ENCODE measurements at regions not wholly inside any gene's neighbourhood (a gene's known extent, or its start where the extent isn't known, plus 50 kb on each side); places are given as distances from the start of the nearest gene placed in this dataset.

DNA sequence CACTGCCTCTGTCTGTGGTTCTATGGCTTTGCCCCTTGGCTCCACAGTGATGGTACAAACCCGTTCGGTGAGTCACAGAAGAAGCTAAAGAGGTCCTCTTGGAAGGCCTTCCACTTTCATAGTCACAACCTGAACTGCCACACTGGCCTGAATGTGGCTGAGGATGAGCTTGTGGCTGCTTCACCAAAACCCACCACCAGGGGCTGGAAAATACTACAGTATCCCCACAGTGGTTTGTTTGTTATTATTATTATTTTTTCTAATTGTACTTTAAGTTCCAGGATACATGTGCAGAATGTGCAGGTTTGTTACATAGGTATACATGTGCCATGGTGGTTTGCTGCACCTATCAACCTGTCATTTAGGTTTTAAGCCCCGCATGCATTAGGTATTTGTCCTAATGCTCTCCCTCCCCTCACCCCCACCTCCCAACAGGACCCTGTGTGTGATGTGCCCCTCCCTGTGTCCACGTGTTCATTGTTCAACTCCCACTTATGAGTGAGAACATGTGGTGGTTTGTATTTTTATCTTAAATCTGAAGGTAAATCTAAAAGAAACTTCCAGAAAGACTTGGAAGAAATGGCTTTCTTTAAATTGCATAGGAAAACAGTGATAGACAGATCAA lies 160.8 kb upstream of the NPSR1 start:
- no peak for TF ChIP-seq EP300 (IDR thresholded peaks at IDR 0.05; ENCODE audit: borderline replicate concordance)
- no peak for TF ChIP-seq ZBTB7A (IDR thresholded peaks at IDR 0.05; ENCODE audit: low read depth)
- no peak for TF ChIP-seq CEBPB (IDR thresholded peaks at IDR 0.05)
